GM21529 (cell line): ENCODE measurements at regions not wholly inside any gene's neighbourhood (a gene's known extent, or its start where the extent isn't known, plus 50 kb on each side); places are given as distances from the start of the nearest gene placed in this dataset.
A peak's percentile ranks its signal among the peaks of the same experiment; 100 is the strongest.
"Not testable (repeated sequence)": the region's sequence is repeated elsewhere in the genome, so short reads cannot be mapped to it uniquely, and the experiment has no call there.

Experiments
- ATAC-seq: cut with Tn5 transposase; IDR thresholded peaks from one replicate; pipeline ENCODE4 v1.9.1; 2021; ENCODE audit not compliant: unreplicated experiment

DNA sequence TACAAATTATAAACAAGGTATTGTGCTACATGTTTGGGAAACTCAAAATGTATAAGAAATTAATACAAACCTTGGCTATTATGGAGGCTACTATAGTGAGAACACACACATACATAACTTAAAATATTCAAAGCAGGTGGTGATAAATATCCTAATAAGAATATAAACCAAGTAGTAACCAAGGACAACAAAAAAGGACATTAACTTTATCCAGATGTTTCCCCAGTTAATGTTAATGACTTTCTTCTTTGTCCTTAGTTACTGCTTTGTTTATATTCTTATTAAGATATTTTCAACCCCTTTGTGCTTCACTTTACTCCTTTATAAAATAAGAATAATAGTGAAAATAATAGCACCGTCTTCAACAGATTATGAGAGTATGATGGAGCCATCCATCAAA lies 241.6 kb downstream of the CALCRL start:
- ATAC-seq = no peak

- no peak for ATAC-seq
Measured at GRCh38 chr2:187206071-187206470, 242.0 kb downstream of the CALCRL start.

GRCh38 chr2:187198136-187198535 lies 249.9 kb downstream of the CALCRL start:
- ATAC-seq = no peak

GRCh38 chr2:187194049-187194448 lies 254.0 kb downstream of the CALCRL start:
- no peak for ATAC-seq

GRCh38 chr2:187188783-187189631 lies 259.0 kb downstream of the CALCRL start:
- no peak for ATAC-seq

GRCh38 chr2:187187519-187187918 lies 260.5 kb downstream of the CALCRL start:
- ATAC-seq = no peak

DNA sequence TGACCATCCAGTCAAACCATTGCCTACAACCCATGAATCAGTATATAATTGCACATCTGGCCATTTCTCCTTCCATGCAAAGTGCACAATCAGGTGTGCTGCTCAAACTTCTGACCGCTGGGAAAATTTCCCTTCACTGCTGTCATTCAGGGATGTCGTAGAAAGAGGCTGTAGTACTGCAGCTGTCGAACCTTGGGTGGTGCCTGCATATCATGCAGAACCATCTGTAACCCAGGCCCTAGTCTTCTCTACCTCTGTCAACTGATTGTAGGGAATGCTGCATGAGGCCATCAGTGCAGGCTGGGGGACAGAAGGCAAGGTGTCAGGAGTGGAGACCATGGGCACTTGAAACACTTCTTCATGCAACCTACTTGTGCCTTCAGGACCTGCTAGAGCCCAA lies 267.5 kb downstream of the CALCRL start:
- no peak for ATAC-seq

DNA sequence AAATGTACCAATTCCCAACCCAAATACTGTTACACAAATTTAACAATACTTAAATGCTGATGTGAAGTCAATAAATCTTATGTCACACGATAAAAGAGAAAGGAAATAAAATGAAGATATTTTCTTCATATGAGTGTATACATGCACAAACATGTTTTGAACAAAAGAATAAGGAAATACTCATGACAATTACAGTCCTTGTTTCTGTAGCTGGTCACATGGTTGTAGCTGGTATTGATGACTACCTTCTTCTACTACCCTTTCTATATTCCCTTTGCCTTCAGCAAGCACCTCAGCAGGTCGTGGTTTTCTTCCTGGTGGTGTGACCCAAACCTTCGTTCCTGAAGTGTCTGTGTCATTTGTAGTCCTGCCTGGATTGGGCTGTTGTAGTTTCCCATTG lies 269.2 kb downstream of the CALCRL start:
- ATAC-seq = not testable (repeated sequence)

DNA sequence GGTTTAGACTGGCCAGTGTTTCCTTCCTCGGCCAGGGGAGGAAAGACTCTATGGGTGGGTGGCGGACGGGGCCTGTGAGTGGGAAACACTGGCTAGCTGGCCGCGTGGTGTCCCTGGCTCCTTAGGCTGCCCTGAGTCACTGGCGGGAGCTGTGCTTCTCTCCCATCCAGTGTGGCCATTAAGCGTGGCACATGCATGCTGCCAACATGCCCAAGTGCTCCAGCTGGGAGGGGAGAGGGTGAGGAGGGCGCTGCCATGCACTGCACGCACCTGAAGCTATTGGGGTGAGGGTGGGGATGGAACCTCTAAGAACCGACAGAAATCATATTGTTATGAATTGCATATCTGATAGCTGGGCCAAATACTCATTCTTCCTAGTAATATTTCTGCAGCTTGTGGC lies 270.8 kb downstream of the CALCRL start:
- no peak for ATAC-seq

GRCh38 chr2:187174582-187174981 lies 273.5 kb downstream of the CALCRL start:
- ATAC-seq = no peak

GRCh38 chr2:187171318-187171717 lies 276.7 kb downstream of the CALCRL start:
- ATAC-seq = no peak

GRCh38 chr2:187169864-187170263 lies 278.2 kb downstream of the CALCRL start:
- no peak for ATAC-seq

GRCh38 chr2:187168720-187169713 lies 279.0 kb downstream of the CALCRL start:
- peak; percentile 74 for ATAC-seq

GRCh38 chr2:187167491-187167890 lies 280.6 kb downstream of the CALCRL start:
- ATAC-seq = no peak

- ATAC-seq = no peak
Measured at GRCh38 chr2:187165936-187166610, 282.0 kb downstream of the CALCRL start.

GRCh38 chr2:187158452-187158851 lies 289.6 kb downstream of the CALCRL start:
- no peak for ATAC-seq

DNA sequence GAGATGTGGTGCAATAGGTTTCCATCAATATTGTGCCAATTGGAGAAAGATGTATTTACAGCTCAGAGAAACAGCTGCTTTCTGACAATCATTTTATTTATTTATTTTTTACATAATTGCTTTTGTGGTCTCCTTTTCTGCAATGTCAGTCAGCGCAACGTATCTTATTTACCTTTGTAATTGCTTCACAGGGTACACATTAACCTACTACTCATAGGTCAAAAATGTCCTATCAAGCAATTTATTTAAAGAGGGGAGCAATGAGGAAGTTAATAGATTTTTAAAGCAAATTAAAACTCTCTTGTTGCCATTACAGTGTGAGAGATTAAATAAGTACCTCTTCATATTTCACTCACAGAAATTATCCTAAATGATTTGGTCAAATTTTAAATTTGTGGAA lies 291.0 kb downstream of the CALCRL start:
- ATAC-seq = no peak

DNA sequence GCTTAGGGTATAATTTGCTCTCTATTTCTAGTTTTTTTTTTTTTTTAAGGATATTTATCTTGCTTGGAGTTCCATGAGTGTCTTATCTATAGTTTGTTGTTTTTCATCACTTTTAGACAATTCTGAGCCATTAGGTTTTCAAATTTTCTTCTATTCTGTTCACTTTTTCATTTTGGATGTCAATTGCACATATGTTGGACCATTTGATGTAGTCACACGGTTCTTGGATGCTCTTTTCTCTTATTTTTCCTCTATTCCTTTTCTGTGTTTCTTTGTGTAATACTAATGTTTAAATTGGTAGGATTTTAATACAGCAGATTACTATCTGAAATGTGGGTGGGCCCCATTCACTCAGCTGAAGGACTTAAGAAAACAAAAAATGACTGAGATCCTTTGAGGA lies 292.6 kb downstream of the CALCRL start:
- no peak for ATAC-seq

DNA sequence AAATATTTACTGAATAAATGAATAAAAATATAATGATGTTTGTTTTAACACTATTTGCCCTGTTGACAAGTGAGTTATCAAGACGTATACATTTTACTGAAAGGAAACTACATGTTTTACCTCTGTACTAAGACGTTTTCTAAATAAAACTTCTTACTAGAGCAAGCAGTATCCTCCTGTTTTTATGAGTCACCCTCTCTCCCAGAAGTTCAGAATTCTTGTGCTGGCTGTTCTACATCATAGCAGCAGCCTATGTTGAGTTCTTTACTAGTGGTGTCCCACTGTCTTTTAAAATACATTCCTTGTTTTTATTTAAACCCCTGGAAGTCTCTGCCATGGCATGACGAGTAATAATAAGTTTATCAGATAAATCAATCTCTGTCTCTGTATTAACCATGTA lies 297.4 kb downstream of the CALCRL start:
- ATAC-seq = no peak

DNA sequence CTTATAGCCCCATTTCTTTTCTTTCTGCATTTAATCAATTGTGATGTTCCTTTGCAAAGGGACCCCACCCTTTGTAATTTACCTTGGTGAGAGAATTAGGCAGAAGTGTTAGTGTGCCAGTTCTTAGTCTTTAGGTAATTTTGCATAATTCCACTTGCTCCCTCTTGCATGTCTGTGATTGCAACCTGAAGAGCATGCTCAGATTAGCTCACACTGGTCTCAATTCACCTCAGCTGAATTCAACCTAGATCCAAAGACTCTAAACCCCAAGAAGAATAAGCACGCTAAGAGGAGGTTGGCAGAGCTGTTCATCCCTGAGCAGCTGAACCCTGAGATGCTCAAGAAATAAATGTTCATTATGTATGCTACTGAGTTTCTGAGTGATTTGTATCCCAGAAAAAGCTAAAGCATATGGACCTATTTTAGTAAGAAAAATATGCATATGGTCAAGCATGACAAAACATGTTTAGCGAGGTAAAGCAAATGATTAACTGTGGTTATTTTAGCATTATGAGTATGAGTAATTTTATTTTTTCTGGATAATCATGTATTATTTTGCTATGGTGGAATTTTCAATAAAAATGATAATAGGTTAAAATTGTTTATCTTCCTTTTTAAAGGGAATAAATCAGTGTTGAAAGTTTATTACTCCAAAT lies 299.2 kb upstream of the ZSWIM2 start:
- no peak for ATAC-seq

DNA sequence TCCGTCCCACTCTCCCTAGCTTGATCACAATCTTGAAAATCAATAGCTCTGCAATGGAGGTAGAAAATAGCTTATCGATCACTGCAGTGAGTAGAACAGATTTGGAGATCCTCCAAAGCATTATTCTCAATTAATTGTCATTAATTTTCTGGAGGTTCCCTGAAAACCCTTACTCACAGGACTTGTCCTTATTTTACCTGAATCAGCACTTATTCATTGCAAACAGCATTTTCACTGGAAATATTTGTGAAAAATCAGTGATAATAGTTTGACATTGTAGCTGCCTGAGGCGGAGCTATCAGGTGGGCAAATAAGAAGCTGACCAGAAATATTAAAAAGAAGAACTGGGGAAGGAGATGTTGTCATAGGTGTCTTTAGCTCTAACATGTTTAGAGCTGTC lies 294.6 kb upstream of the ZSWIM2 start:
- ATAC-seq = no peak
